Stimulated activated CD4-positive, alpha-beta T cell treated with anti-CD3 and anti-CD28 coated beads, Interleukin-2, amount 100 ng/mL, for 24 hours (primary cell): ENCODE measurements at regions not wholly inside any gene's neighbourhood (a gene's known extent, or its start where the extent isn't known, plus 50 kb on each side); places are given as distances from the start of the nearest gene placed in this dataset.

Source experiments
- DNase-seq, 2 donors: peaks; one replicate each; pipeline ENCODE4 v3.0.0-alpha.2; 2020

- DNase-seq, result no peak
Measured at GRCh38 chr10:2980791-2981360, 86.5 kb upstream of the PFKP start.

GRCh38 chr10:2980116-2980515, 87.2 kb upstream of the PFKP start:
- no peak for DNase-seq

GRCh38 chr10:2979306-2979705, 88.0 kb upstream of the PFKP start:
- no peak for DNase-seq

- DNase-seq, result no peak
Measured at GRCh38 chr10:2978574-2979273, 88.6 kb upstream of the PFKP start.

- DNase-seq, result no peak
Measured at GRCh38 chr10:2978111-2978510, 89.2 kb upstream of the PFKP start.

- DNase-seq, result no peak
Measured at GRCh38 chr10:2974503-2975207, 92.7 kb upstream of the PFKP start.

- no peak for DNase-seq
Measured at GRCh38 chr10:2974083-2974482, 93.3 kb upstream of the PFKP start.

- no peak for DNase-seq
Measured at GRCh38 chr10:2972810-2973209, 94.5 kb upstream of the PFKP start.

- no peak for DNase-seq
Measured at GRCh38 chr10:2972216-2972615, 95.1 kb upstream of the PFKP start.

GRCh38 chr10:2970190-2970823, 97.0 kb upstream of the PFKP start:
- no peak for DNase-seq

GRCh38 chr10:2968401-2969058, 98.8 kb upstream of the PFKP start:
- DNase-seq, result no peak

GRCh38 chr10:2966134-2966533, 101.2 kb upstream of the PFKP start:
- DNase-seq, result no peak

- DNase-seq, result no peak
Measured at GRCh38 chr10:2964632-2965296, 102.6 kb upstream of the PFKP start.

GRCh38 chr10:2963889-2964631, 103.3 kb upstream of the PFKP start:
- no peak for DNase-seq

GRCh38 chr10:2962194-2962593, 105.2 kb upstream of the PFKP start:
- no peak for DNase-seq

GRCh38 chr10:2958659-2959058, 108.7 kb upstream of the PFKP start:
- no peak for DNase-seq

GRCh38 chr10:2957785-2958184, 109.6 kb upstream of the PFKP start:
- DNase-seq, result no peak

GRCh38 chr10:2955064-2955463, 112.3 kb upstream of the PFKP start:
- DNase-seq, result no peak

- DNase-seq, result no peak
Measured at GRCh38 chr10:2953495-2953894, 113.9 kb upstream of the PFKP start.

GRCh38 chr10:2951235-2951835, 116.0 kb upstream of the PFKP start:
- no peak for DNase-seq

- no peak for DNase-seq
Measured at GRCh38 chr10:2950546-2950945, 116.8 kb upstream of the PFKP start.

GRCh38 chr10:2949948-2950354, 117.4 kb upstream of the PFKP start:
- DNase-seq, result peak; percentile 61 to 66
